H1 (cell line): ENCODE measurements at regions not wholly inside any gene's neighbourhood (a gene's known extent, or its start where the extent isn't known, plus 50 kb on each side); places are given as distances from the start of the nearest gene placed in this dataset.
A peak's percentile ranks its signal among the peaks of the same experiment; 100 is the strongest.

Experiments
- CTCF ChIA-PET: fragments of 300-600 bp; sonication (Branson Sonifier 250); formaldehyde crosslinking; loops from one replicate; lab custom pipeline; 2021; ENCODE audit not compliant: partially characterized antibody; lab: Charles Lee
- POLR2A ChIA-PET: fragments of 300-600 bp; sonication (Branson Sonifier 250); formaldehyde crosslinking; loops from one replicate; lab custom pipeline; 2021; ENCODE audit warnings: inconsistent platforms; ENCODE audit not compliant: partially characterized antibody; lab: Charles Lee
- DNase-seq, 2 experiments: peaks; one replicate each; pipeline versions ENCODE4 v3.0.0 to v3.0.0-alpha.2; 2010 to 2022; ENCODE audit warnings: low spot score in 2 of 2, low read depth in 1 of 2, mixed read lengths in 1 of 2
- FAIRE-seq: peaks from 2 replicates; lab custom pipeline; 2011; peaks lifted over from hg19 to GRCh38; lab: Jason Lieb, UNC
- H2AFZ ChIP-seq: 2 replicates; pipeline ENCODE4 v1.8.1; 2012; ENCODE audit warnings: low read length, inconsistent platforms
- H2AK5ac ChIP-seq: 2 replicates; pipeline ENCODE4 v1.6.1; 2013; ENCODE audit warnings: low read depth, low read length
- H2BK120ac ChIP-seq: replicated peaks from 2 replicates; pipeline ENCODE3; 2013; ENCODE audit warnings: low read depth, low read length, inconsistent platforms
- H2BK12ac ChIP-seq: 2 replicates; pipeline ENCODE4 v1.6.1; 2013; ENCODE audit warnings: low read depth, low read length
- H2BK15ac ChIP-seq: 2 replicates; pipeline ENCODE4 v1.6.1; 2013; ENCODE audit warnings: low read length
- H2BK20ac ChIP-seq: 2 replicates; pipeline ENCODE4 v1.6.1; 2013; ENCODE audit warnings: low read length
- H2BK5ac ChIP-seq: 2 replicates; pipeline ENCODE4 v1.6.1; 2013; ENCODE audit warnings: low read depth, low read length
- H3K14ac ChIP-seq: 2 replicates; pipeline ENCODE4 v1.6.1; 2013; ENCODE audit warnings: inconsistent platforms; ENCODE audit not compliant: insufficient read length
- H3K18ac ChIP-seq: 2 replicates; pipeline ENCODE4 v1.6.1; 2013; ENCODE audit warnings: low read length; ENCODE audit errors: extremely low read depth
- H3K23ac ChIP-seq: 2 replicates; pipeline ENCODE4 v1.6.1; 2013; ENCODE audit warnings: inconsistent platforms; ENCODE audit not compliant: insufficient read length
- H3K23me2 ChIP-seq: 2 replicates; pipeline ENCODE4 v1.6.1; 2013; ENCODE audit warnings: low read depth, low read length
- H3K27ac ChIP-seq: 2 replicates; pipeline ENCODE4 v1.6.1; 2011; ENCODE audit warnings: low read depth, low read length, inconsistent platforms
- H3K27me3 ChIP-seq, 4 experiments: replicated peaks in 1 of 4; 1 replicate in 1 of 4; 2 replicates in 3 of 4; pipeline versions ENCODE4 v1.6.1 to v1.8.1; 2011 to 2013; ENCODE audit warnings: low read length in 3 of 4, mild to moderate bottlenecking in 3 of 4, inconsistent platforms in 2 of 4, mixed read lengths in 2 of 4, moderate library complexity in 1 of 4; ENCODE audit not compliant: control insufficient read depth in 3 of 4, insufficient read depth in 3 of 4; ENCODE audit errors: extremely low read depth in 1 of 4
- H3K36me3 ChIP-seq, 4 experiments: 2 replicates each; pipeline versions ENCODE4 v1.6.1 to v1.8.1; 2011 to 2013; ENCODE audit warnings: mild to moderate bottlenecking in 4 of 4, low read length in 3 of 4, moderate library complexity in 2 of 4, control low read depth in 1 of 4, inconsistent platforms in 1 of 4; ENCODE audit not compliant: insufficient read depth in 4 of 4, control insufficient read depth in 2 of 4
- H3K4ac ChIP-seq: replicated peaks from 2 replicates; pipeline ENCODE3; 2013; ENCODE audit warnings: low read length, low read depth, mixed read lengths, inconsistent platforms; ENCODE audit not compliant: insufficient read length
- H3K4me1 ChIP-seq, 4 experiments: replicated peaks in 1 of 4; 1 replicate in 1 of 4; 2 replicates in 3 of 4; pipeline versions ENCODE4 v1.6.1 to v1.8.1; 2011 to 2013; ENCODE audit warnings: low read length in 3 of 4, inconsistent platforms in 2 of 4, mixed read lengths in 1 of 4; ENCODE audit not compliant: insufficient read depth in 4 of 4, control insufficient read depth in 3 of 4
- H3K4me2 ChIP-seq, 2 experiments: 2 replicates each; pipeline versions ENCODE4 v1.6.1 to v1.8.1; 2011 to 2013; ENCODE audit warnings: low read depth in 2 of 2, low read length in 2 of 2, control low read depth in 1 of 2, inconsistent platforms in 1 of 2, mild to moderate bottlenecking in 1 of 2; ENCODE audit not compliant: insufficient read depth in 1 of 2
- H3K4me3 ChIP-seq, 4 experiments: fragments of 200-600, 300-600 bp in 1 of 4; sonication (generic), shearing (Covaris generic), sonication (Bioruptor Twin) in 1 of 4; 2 replicates each; pipeline versions ENCODE4 v1.5.1 to v1.8.1; 2011 to 2016; ENCODE audit warnings: low read length in 4 of 4, low read depth in 3 of 4, control low read depth in 2 of 4, inconsistent platforms in 2 of 4, mild to moderate bottlenecking in 2 of 4, mixed read lengths in 1 of 4, moderate library complexity in 1 of 4; ENCODE audit not compliant: insufficient read depth in 2 of 4; ENCODE audit errors: extremely low read depth in 1 of 4
- H3K56ac ChIP-seq: replicated peaks from 2 replicates; pipeline ENCODE3; 2013; ENCODE audit warnings: low read depth, mild to moderate bottlenecking, mixed read lengths, low read length, inconsistent platforms; ENCODE audit not compliant: insufficient read length
- H3K79me1 ChIP-seq: 2 replicates; pipeline ENCODE4 v1.6.1; 2013; ENCODE audit warnings: low read depth, low read length, control low read depth
- H3K79me2 ChIP-seq, 2 experiments: 2 replicates each; pipeline versions ENCODE4 v1.6.1 to v1.8.1; 2012 to 2013; ENCODE audit warnings: low read length in 2 of 2, mild to moderate bottlenecking in 2 of 2, inconsistent platforms in 1 of 2; ENCODE audit not compliant: insufficient read depth in 2 of 2, control insufficient read depth in 1 of 2
- H3K9ac ChIP-seq, 4 experiments: replicated peaks in 1 of 4; 1 replicate in 1 of 4; 2 replicates in 3 of 4; pipeline versions ENCODE4 v1.6.1 to v1.8.1; 2011 to 2013; ENCODE audit warnings: low read depth in 3 of 4, low read length in 3 of 4, control low read depth in 2 of 4, mild to moderate bottlenecking in 2 of 4, moderate library complexity in 2 of 4, inconsistent platforms in 1 of 4; ENCODE audit errors: extremely low read depth in 1 of 4
- H3K9me3 ChIP-seq, 2 experiments: 2 replicates each; pipeline versions ENCODE4 v1.6.1 to v1.8.1; 2012 to 2013; ENCODE audit warnings: mild to moderate bottlenecking in 2 of 2, moderate library complexity in 2 of 2, control low read depth in 1 of 2, inconsistent platforms in 1 of 2, low read depth in 1 of 2, low read length in 1 of 2, mixed read lengths in 1 of 2; ENCODE audit not compliant: insufficient read depth in 2 of 2
- H4K20me1 ChIP-seq, 2 experiments: replicated peaks in 1 of 2; 2 replicates each; pipeline versions ENCODE3 to v1.8.1; 2011 to 2013; ENCODE audit warnings: inconsistent platforms in 2 of 2, low read length in 2 of 2, mild to moderate bottlenecking in 1 of 2; ENCODE audit not compliant: insufficient read depth in 2 of 2, control insufficient read depth in 1 of 2
- H4K5ac ChIP-seq: 2 replicates; pipeline ENCODE4 v1.6.1; 2013; ENCODE audit warnings: low read length, low read depth, mixed read lengths, inconsistent platforms; ENCODE audit not compliant: insufficient read length
- H4K8ac ChIP-seq: 2 replicates; pipeline ENCODE4 v1.8.0; 2013; ENCODE audit warnings: mild to moderate bottlenecking, moderate library complexity, low read length, inconsistent platforms; ENCODE audit not compliant: insufficient read depth; ENCODE audit errors: extremely low read depth
- H4K91ac ChIP-seq: replicated peaks from 2 replicates; pipeline ENCODE3; 2013; ENCODE audit warnings: low read length, mixed read lengths, inconsistent platforms; ENCODE audit not compliant: insufficient read length
- BACH1 ChIP-seq: IDR thresholded peaks from 2 replicates; pipeline ENCODE4 v1.6.1; 2012; ENCODE audit warnings: low read length, improper control_type of control experiment
- CBX5 ChIP-seq: fragments of 300-800, 300-1000 bp; sonication (generic); IDR thresholded peaks from 2 replicates; pipeline ENCODE4 v1.7.1; 2016; ENCODE audit warnings: antibody characterized with exemption, low read length, low read depth
- CREB1 ChIP-seq: IDR thresholded peaks from 2 replicates; pipeline ENCODE4 v1.6.1; 2012; ENCODE audit warnings: inconsistent platforms
- EGR1 ChIP-seq: IDR thresholded peaks from 2 replicates; pipeline ENCODE4 v1.6.1; 2011; ENCODE audit warnings: low read depth, low read length, borderline replicate concordance
- JUND ChIP-seq: IDR thresholded peaks from 2 replicates; pipeline ENCODE4 v1.6.1; 2011; ENCODE audit warnings: mild to moderate bottlenecking, improper control_type of control experiment, low read length
- KDM4A ChIP-seq: IDR thresholded peaks from one replicate; pipeline ENCODE4 v1.7.1; 2012; ENCODE audit warnings: low read depth, mild to moderate bottlenecking, moderate library complexity, low read length, inconsistent platforms; ENCODE audit not compliant: severe bottlenecking
- NRF1 ChIP-seq: IDR thresholded peaks from 2 replicates; pipeline ENCODE4 v1.6.1; 2011; ENCODE audit warnings: mild to moderate bottlenecking, low read depth, low read length, improper control_type of control experiment
- PHF8 ChIP-seq: fragments of 200-600 bp; sonication (generic); conservative IDR thresholded peaks from 2 replicates; pipeline ENCODE4 v1.7.1; 2012; ENCODE audit warnings: low read depth, mild to moderate bottlenecking, inconsistent platforms, low read length, moderate library complexity
- RXRA ChIP-seq: IDR thresholded peaks from 2 replicates; pipeline ENCODE4 v1.6.1; 2011; ENCODE audit warnings: low read depth, mild to moderate bottlenecking, low read length, moderate library complexity; ENCODE audit not compliant: insufficient read depth
- SRF ChIP-seq: IDR thresholded peaks from 2 replicates; pipeline ENCODE4 v1.6.1; 2011; ENCODE audit warnings: mild to moderate bottlenecking, low read depth, low read length, moderate library complexity
- TAF1 ChIP-seq: IDR thresholded peaks from 2 replicates; pipeline ENCODE4 v1.6.1; 2011; ENCODE audit warnings: mild to moderate bottlenecking, low read depth, low read length
- WGBS, 2 experiments: shearing (Covaris generic) in 1 of 2; methylation state at CpG; one replicate each; pipeline versions ENCODE4 v1.1.6 to v1.1.7; 2013 to 2015; ENCODE audit warnings: low lambda C conversion rate in 2 of 2, mixed read lengths in 2 of 2, inconsistent platforms in 1 of 2, low coverage in 1 of 2, missing lambda C conversion rate in 1 of 2; ENCODE audit not compliant: insufficient replicate concordance in 2 of 2, insufficient coverage in 1 of 2, insufficient read length in 1 of 2; ENCODE audit errors: extremely low coverage in 1 of 2, missing lambda C conversion rate in 1 of 2; 5-methylcytosine and 5-hydroxymethylcytosine counted together
- TF ChIP-seq, protein P1 (sequence below): IDR thresholded peaks from 2 replicates; pipeline ENCODE4 v1.6.1; 2011; ENCODE audit warnings: low read length, improper control_type of control experiment
- TF ChIP-seq, protein P2 (sequence below): IDR thresholded peaks from 2 replicates; pipeline ENCODE4 v1.6.1; 2012; ENCODE audit warnings: low read length, inconsistent platforms

DNA sequence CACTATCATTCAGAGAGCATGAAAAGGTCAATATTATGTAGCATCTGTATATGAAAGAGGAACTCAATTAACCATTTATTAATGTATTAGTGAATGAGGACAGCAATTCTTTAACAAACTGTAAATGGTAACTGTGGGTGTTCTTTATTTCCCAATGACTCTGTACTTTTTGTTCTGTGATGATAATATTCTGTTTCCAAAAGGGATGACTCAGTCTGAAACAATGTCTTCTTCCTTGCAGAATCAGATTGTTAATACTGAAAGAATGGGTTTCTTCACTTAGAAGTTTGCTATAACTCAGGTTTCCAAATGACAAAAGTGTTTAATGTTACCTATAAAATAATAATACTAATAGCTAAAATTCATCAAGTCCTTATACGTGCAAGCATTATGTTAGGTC, 1518.7 kb upstream of the WWC1 start:
- peaks cover 0 to 2% (median 0%) of the 10 kb centered on the region in 4 experiments; a peak in 1 of 7 replicates for H3K4me1 ChIP-seq
- H4K20me1 ChIP-seq: no peaks in the 10 kb centered on the region
- H4K8ac ChIP-seq: no peak overlapping the region
- H3K27ac ChIP-seq: no peak overlapping the region
- peak overlapping the region; percentile 5 for H4K5ac ChIP-seq
- no peak overlapping the region for H3K56ac ChIP-seq
- no peak overlapping the region for H2AK5ac ChIP-seq
- no peak overlapping the region for H3K4ac ChIP-seq
- no peak overlapping the region for H3K18ac ChIP-seq
- no peaks in the 10 kb centered on the region for H3K36me3 ChIP-seq
- no peak overlapping the region for H3K4me3 ChIP-seq
- no peaks in the 10 kb centered on the region for H3K79me2 ChIP-seq
- no peaks in the 10 kb centered on the region for H3K9me3 ChIP-seq
- WGBS, 2 experiments: 57% methylated on average over 1 of the region's 1 CpG; no CpG with 5 or more reads in 1 of the 2 experiments
- POLR2A ChIA-PET: no interaction called here
- no peak overlapping the region for H2BK120ac ChIP-seq
- no peak overlapping the region for H3K9ac ChIP-seq
- H3K27me3 ChIP-seq: no peaks in the 10 kb centered on the region
- H2AFZ ChIP-seq: no peak overlapping the region
- DNase-seq: no peak
- H2BK20ac ChIP-seq: no peak overlapping the region
- no peak overlapping the region for H2BK12ac ChIP-seq
- no peak overlapping the region for H3K23ac ChIP-seq
- no peak overlapping the region for H3K4me2 ChIP-seq
- H2BK15ac ChIP-seq: no peak overlapping the region
- no peak overlapping the region for H3K14ac ChIP-seq
- H2BK5ac ChIP-seq: no peak overlapping the region
- H4K91ac ChIP-seq: no peak overlapping the region
- FAIRE-seq: no peak
- CTCF ChIA-PET: interaction anchor here (1.3 to 1.5 kb wide), 2 partner anchors 12 to 24 kb away, joined by 3 read pairs; no protein-coding TSS in a partner anchor
- no peaks in the 10 kb centered on the region for H3K79me1 ChIP-seq
- H3K23me2 ChIP-seq: no peaks in the 10 kb centered on the region
- no peak for TF ChIP-seq CBX5
- TF ChIP-seq RXRA: no peak
- no peak for TF ChIP-seq PHF8
- no peak for TF ChIP-seq EGR1
- TF ChIP-seq, protein P1, sequence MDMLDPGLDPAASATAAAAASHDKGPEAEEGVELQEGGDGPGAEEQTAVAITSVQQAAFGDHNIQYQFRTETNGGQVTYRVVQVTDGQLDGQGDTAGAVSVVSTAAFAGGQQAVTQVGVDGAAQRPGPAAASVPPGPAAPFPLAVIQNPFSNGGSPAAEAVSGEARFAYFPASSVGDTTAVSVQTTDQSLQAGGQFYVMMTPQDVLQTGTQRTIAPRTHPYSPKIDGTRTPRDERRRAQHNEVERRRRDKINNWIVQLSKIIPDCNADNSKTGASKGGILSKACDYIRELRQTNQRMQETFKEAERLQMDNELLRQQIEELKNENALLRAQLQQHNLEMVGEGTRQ: no peak
- no peak for TF ChIP-seq NRF1
- TF ChIP-seq KDM4A: no peak
- no peak for TF ChIP-seq BACH1
- TF ChIP-seq SRF: no peak
- TF ChIP-seq, protein P2, sequence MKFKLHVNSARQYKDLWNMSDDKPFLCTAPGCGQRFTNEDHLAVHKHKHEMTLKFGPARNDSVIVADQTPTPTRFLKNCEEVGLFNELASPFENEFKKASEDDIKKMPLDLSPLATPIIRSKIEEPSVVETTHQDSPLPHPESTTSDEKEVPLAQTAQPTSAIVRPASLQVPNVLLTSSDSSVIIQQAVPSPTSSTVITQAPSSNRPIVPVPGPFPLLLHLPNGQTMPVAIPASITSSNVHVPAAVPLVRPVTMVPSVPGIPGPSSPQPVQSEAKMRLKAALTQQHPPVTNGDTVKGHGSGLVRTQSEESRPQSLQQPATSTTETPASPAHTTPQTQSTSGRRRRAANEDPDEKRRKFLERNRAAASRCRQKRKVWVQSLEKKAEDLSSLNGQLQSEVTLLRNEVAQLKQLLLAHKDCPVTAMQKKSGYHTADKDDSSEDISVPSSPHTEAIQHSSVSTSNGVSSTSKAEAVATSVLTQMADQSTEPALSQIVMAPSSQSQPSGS: no peak
- no peak for TF ChIP-seq TAF1
- TF ChIP-seq CREB1: no peak
- TF ChIP-seq JUND: no peak
